Activated T-helper 1 cell treated with Interleukin-2 at 50 U/mL for 16 hours (primary cell): ENCODE measurements at regions not wholly inside any gene's neighbourhood (a gene's known extent, or its start where the extent isn't known, plus 50 kb on each side); places are given as distances from the start of the nearest gene placed in this dataset.

Experiments used
- DNase-seq: peaks from one replicate; pipeline ENCODE4 v3.0.0-alpha.2; 2020; ENCODE audit warnings: low read depth

DNA sequence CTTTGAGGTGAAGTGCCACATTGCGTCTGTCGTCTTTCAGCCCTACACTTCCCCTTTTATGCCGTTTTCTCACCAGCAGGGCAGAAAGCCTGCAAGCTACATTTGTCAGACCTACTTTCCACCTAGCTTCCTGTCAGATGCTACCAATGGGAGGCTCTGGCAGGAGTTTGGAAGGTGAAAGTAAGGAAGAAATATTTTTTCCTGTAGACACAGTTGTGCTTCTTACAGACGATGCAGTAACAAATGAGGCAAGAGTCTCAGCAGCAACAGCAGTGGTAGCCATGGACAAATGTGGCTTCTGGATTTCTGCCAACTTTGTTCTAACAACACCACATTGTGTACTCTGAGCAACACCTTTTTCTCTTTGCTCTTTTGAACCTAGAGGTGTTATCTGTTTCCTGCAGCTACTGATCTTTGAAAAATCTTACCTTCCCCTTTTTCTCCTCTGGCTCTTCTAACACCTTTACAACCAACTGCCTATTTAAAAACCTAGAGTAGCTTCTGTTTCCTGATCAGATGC lies 70.6 kb upstream of the STT3B start:
- peak; percentile 5 for DNase-seq

DNA sequence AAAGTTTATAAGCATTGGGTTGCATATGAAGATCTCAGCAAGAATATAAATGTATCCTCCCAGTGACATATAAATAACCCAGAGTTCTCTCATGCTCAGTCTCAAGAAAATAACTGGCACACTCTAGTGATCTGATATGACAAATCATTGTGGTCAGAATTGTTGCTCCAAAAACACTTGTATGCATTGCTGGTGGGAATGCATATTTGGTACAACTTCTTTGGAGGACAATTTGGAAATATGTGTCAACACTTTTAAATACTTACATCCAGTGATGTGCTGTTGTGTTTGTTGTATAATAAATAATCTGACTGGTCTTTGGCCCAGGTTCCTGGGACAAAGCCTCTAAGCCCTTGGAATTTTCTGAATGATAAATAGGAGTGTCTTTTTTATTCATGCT lies 66.7 kb upstream of the STT3B start:
- no peak for DNase-seq

DNA sequence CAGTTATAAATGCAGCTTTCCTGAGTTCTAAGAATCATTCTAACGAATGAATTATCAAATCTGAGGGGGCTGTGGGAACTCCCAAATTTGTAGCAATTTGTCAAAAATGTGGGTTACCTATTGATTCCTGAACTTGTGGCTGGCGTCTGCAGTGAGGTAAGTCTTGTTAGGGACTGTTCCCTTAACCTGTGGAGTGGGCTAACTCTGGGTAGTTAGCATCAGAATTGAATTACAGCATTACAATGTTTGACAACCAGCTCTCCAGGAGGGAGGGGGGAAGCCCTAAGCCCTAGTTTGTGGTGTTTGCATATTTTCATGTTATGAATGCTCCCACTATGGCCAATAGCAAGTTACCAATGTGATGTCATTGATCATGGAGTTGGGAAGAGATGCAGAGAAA lies 65.9 kb upstream of the STT3B start:
- no peak for DNase-seq

DNA sequence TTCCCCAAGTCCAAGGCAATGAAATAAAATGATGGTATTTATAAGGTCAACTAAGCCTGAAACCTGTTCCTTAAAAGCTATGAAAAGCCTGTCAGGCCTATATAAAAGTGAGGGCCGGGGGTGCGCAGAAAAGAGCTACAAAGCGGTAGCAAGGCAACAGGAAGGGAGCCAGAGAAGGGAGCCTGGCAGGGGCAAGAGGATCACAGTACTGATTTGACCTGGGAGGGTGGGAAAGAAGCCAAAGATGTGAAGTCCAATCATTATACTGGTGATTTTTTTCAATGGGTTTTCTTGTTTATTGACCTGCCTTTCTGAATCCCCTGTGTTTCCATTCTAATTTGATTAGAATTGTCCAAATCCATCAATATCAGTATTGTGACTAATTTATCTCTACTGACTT lies 64.3 kb upstream of the STT3B start:
- DNase-seq, result no peak

DNA sequence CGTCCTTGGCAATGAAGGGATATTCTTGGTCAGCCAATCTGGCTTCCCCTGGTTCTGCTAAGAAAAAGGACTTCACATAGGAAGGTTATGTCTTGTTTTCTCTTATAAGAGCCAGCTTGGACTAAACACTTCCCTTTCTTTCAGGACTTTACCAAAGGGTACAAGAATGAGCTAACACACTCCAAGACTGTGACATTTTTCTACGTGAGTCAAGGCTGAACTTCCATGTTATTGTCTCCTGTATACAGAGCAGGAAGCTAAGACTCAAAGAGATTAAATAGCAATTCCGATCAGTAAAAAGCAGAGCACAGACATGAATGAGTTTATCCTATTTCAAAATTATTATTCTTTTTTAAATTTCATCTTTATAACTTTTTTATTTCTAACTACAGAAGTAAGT lies 63.3 kb upstream of the STT3B start:
- no peak for DNase-seq

DNA sequence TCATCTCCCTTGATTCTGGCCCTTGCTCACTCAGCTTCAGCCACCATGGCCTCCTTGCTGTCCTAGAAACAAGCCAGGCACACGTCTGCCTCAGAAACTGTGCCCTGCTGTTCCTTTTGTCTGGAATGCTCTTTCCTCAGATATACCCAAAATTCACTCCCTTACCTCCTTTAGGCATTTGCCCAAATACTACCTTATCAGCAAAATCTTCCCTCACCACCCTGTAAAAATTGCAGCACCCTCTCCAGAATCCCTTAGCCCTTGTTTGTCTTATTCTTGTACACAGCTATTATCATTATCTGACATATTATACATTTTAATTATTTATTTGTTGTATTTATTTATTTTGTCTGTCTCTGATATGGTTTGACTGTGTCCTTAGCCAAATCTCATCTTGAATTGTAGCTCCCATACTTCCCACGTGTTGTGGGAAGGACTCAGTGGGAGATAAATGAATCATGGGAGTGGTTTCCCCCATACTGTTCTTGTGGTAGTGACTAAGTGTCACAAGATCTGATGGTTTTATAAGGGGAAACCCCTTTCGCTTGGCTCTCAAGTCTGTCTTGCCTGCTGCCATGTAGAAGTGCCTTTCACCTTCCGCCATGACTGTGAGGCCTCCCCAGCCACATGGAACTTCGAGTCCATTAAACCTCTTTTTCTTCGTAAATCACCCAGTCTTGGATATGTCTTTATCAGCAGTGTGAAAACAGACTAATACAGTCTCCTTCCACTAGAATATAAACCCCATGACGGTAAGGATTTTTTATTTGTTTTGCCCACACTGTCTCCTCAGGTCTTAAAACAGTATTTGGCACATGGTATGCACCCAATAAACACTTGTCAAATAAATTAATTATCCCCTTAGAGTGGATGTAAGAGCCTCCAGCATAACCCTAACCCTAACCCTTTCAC lies 60.0 kb upstream of the STT3B start:
- DNase-seq, result no peak

DNA sequence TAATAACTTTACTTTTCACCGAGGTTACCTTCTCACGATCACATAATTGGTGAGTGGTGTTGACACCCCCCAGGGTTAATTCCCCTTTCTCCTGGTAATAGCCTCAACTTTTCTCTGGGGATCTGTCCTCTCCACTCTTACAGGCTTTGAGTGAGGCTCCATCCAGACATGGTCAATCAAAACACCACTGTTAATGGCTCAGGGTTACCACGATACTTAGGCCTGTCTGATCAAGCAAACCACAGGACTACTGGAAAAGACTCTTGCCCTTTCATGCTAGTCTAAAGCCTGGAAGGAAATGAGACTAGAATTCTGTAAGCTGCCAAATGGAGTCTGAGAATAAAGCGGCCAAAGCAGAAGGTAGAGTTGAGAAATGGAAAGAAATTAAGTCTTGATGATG lies 56.5 kb upstream of the STT3B start:
- no peak for DNase-seq

DNA sequence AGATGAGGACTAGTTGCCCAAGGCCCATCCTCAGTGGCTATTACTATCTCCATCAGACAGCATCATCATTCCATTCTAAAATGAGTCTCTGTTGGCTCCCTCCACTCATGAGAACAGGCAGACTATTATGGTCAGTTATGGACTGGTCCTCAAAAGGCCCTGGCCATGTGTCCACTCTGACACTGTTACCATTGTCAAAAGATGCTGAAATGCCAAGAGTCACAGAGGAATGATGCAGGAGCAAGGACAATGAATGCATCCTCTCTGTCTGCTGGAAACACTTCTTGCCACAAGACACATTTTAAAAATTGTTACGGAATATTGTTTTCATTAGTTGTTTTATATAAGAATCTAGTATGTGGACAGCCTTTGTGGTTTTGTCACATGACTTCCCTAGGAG lies 53.3 kb upstream of the STT3B start:
- no peak for DNase-seq

DNA sequence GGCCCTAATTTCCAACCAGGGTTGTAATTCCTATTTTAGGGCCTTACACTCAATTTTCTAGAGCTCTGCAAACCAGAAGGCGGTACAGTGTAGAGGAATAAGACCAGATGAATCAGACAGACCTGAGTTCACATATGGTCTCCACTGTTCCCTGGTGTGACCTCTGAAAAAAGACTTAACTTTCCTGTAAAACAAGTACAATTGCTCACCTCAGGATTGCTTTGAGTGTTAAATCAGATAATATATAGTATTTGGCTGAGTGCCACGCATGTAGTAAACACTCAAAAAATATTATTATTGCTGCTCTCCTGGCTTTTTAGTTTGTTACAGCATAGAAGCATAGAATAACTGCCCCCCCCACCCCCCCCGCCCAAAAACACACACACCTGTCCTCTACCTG lies 51.0 kb upstream of the STT3B start:
- no peak for DNase-seq

DNA sequence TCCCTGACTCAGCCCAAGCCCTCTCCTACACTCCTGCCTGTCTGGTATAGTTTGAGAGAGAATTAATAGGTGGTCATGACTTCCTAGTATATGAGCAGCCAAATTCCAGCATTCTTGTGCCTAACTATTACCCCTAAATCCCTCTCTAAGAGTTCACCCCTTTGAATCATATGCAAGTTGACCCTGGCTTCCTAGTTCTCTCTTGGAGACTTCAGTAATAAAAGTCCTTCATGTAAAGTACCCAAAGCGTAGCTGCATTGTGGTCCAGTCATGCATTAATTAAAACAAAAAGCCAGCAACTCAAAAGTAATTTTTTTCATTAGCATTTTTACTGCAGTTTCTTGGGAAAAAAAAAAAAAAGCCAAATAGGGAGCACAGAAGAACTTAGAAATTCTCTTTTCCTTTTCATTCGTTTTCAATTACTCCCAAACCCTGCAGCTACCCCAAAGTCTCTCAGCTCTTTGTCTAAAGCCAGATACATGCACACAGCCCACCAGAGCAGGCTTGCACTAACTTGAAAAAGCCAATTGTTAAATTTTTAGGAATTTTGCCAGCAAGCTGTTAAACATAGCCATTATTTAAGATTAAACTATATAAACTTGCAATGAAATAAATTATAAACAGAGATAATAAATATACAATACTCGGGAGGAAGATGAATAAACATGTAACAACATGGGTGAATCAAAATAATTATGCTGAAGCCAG lies 50.1 kb upstream of the STT3B start:
- DNase-seq, result no peak
